A549 (cell line): ENCODE measurements at regions not wholly inside any gene's neighbourhood (a gene's known extent, or its start where the extent isn't known, plus 50 kb on each side); places are given as distances from the start of the nearest gene placed in this dataset.

Experiments used
- ATAC-seq, 2 experiments: fragments of 200-7000 bp in 1 of 2; fragments of >200 bp in 1 of 2; cut with Nextera tagmentation in 1 of 2; cut with Tn5 transposase in 1 of 2; 3 replicates each; pipeline versions ENCODE4 v1.8.0 to v1.9.1; 2018 to 2020; ENCODE audit warnings: mild to moderate bottlenecking in 1 of 2, moderate library complexity in 1 of 2
- CTCF ChIA-PET: fragments of 300-600 bp; sonication (Branson Sonifier 250); formaldehyde crosslinking; extraction: SDS; loops from one replicate; lab custom pipeline; 2021; ENCODE audit warnings: antibody characterized with exemption, inconsistent platforms; lab: Yijun Ruan, JAX
- POLR2A ChIA-PET: fragments of 350-600 bp; formaldehyde crosslinking; extraction: SDS; loops from one replicate; lab custom pipeline; 2021; ENCODE audit warnings: antibody characterized with exemption, inconsistent platforms; lab: Yijun Ruan, JAX
- DNase-seq, 2 experiments: peaks; one replicate each; pipeline versions ENCODE4 v3.0.0 to v3.0.0-alpha.2; 2011 to 2016; ENCODE audit warnings: low read depth in 1 of 2, low spot score in 1 of 2
- FAIRE-seq: peaks from 2 replicates; lab custom pipeline; 2011; peaks lifted over from hg19 to GRCh38; lab: Jason Lieb, UNC
- H3K27ac ChIP-seq, 2 experiments: fragments of >200 bp; sonication (Bioruptor Twin); formaldehyde crosslinking; 3 replicates each; pipeline ENCODE4 v1.5.1; 2016 to 2017
- H3K4me1 ChIP-seq: fragments of >200 bp; sonication (Bioruptor Twin); formaldehyde crosslinking; 3 replicates; pipeline ENCODE4 v1.6.1; 2016
- H3K4me2 ChIP-seq: fragments of >200 bp; sonication (Bioruptor Twin); formaldehyde crosslinking; 3 replicates; pipeline ENCODE4 v1.6.1; 2016
- H3K4me3 ChIP-seq: fragments of >200 bp; sonication (Bioruptor Twin); formaldehyde crosslinking; 3 replicates; pipeline ENCODE4 v1.5.1; 2016
- H3K9me3 ChIP-seq: fragments of >200 bp; sonication (Bioruptor Twin); formaldehyde crosslinking; 3 replicates; pipeline ENCODE4 v1.6.1; 2016
- CEBPB ChIP-seq, 2 experiments: fragments of >200 bp in 1 of 2; sonication (Bioruptor Twin) in 1 of 2; formaldehyde crosslinking in 1 of 2; IDR thresholded peaks; 2 replicates each; pipeline ENCODE4 v1.6.1; 2012 to 2016
- CHD2 ChIP-seq: fragments of 150-350 bp; IDR thresholded peaks from 2 replicates; pipeline ENCODE4 v1.6.1; 2014; ENCODE audit warnings: low read length; ENCODE audit not compliant: partially characterized antibody
- CHD4 ChIP-seq: fragments of 200-600 bp; sonication (generic); IDR thresholded peaks from 2 replicates; pipeline ENCODE4 v1.6.1; 2016; ENCODE audit warnings: antibody characterized with exemption, mild to moderate bottlenecking, borderline replicate concordance
- EHMT2 ChIP-seq: fragments of 200-600 bp; sonication (generic); IDR thresholded peaks from 2 replicates; pipeline ENCODE4 v1.6.1; 2016; ENCODE audit warnings: antibody characterized with exemption, low read depth, mild to moderate bottlenecking, moderate library complexity
- FOXS1 ChIP-seq: fragments of 250-450 bp; sonication (Bioruptor Pico); IDR thresholded peaks from 2 replicates; pipeline ENCODE4 v1.5.0; 2020; ENCODE audit warnings: mild to moderate bottlenecking, moderate library complexity
- GATA3 ChIP-seq: IDR thresholded peaks from 2 replicates; pipeline ENCODE4 v1.6.1; 2012; ENCODE audit warnings: borderline replicate concordance
- HOXB13 ChIP-seq: fragments of 250-450 bp; sonication (Bioruptor Pico); IDR thresholded peaks from 2 replicates; pipeline ENCODE4 v1.5.0; 2020; ENCODE audit warnings: low read depth, mild to moderate bottlenecking, moderate library complexity
- JUNB ChIP-seq: fragments of >200 bp; sonication (Bioruptor Twin); formaldehyde crosslinking; IDR thresholded peaks from 2 replicates; pipeline ENCODE4 v1.6.1; 2016
- KDM1A ChIP-seq: fragments of 200-600 bp; sonication (generic); IDR thresholded peaks from 2 replicates; pipeline ENCODE4 v1.6.1; 2016; ENCODE audit warnings: low read depth, mild to moderate bottlenecking
- KDM5A ChIP-seq: fragments of 200-600 bp; sonication (generic); IDR thresholded peaks from 2 replicates; pipeline ENCODE4 v1.6.1; 2016; ENCODE audit warnings: antibody characterized with exemption, mild to moderate bottlenecking
- MAFK ChIP-seq: fragments of 450-650 bp; IDR thresholded peaks from 2 replicates; pipeline ENCODE4 v1.6.1; 2014; ENCODE audit not compliant: partially characterized antibody
- MAZ ChIP-seq: fragments of 150-350 bp; IDR thresholded peaks from 2 replicates; pipeline ENCODE4 v1.6.1; 2014; ENCODE audit warnings: antibody characterized with exemption, low read depth, low read length, borderline replicate concordance
- MYC ChIP-seq: IDR thresholded peaks from 2 replicates; pipeline ENCODE4 v1.6.1; 2012; ENCODE audit warnings: mild to moderate bottlenecking, inconsistent platforms, low read length, improper control_type of control experiment, borderline replicate concordance
- NFE2L2 ChIP-seq: fragments of 150-350 bp; conservative IDR thresholded peaks from 2 replicates; pipeline ENCODE4 v1.6.1; 2014; ENCODE audit warnings: low read length
- NR3C1 ChIP-seq: fragments of >200 bp; sonication (Bioruptor Twin); formaldehyde crosslinking; IDR thresholded peaks from 3 replicates; pipeline ENCODE4 v1.6.1; 2017
- POLR2A ChIP-seq: IDR thresholded peaks from 2 replicates; pipeline ENCODE4 v1.6.1; 2012; ENCODE audit warnings: mild to moderate bottlenecking, low read length
- RARB ChIP-seq: fragments of 250-450 bp; sonication (Bioruptor Pico); IDR thresholded peaks from 2 replicates; pipeline ENCODE4 v1.8.0; 2021; ENCODE audit warnings: mild to moderate bottlenecking, moderate library complexity
- RCOR1 ChIP-seq: fragments of 150-350 bp; IDR thresholded peaks from 2 replicates; pipeline ENCODE4 v1.6.1; 2014; ENCODE audit warnings: antibody characterized with exemption, low read length, low read depth
- RNF2 ChIP-seq: fragments of 200-600 bp; sonication (generic); IDR thresholded peaks from 2 replicates; pipeline ENCODE4 v1.6.1; 2016; ENCODE audit warnings: low read depth, mild to moderate bottlenecking, antibody characterized with exemption, moderate library complexity, borderline replicate concordance
- USF2 ChIP-seq: fragments of 450-650 bp; IDR thresholded peaks from 2 replicates; pipeline ENCODE4 v1.6.1; 2014; ENCODE audit warnings: antibody characterized with exemption
- ZC3H11A ChIP-seq: fragments of 450-650 bp; IDR thresholded peaks from 2 replicates; pipeline ENCODE4 v1.6.1; 2014; ENCODE audit warnings: antibody characterized with exemption, mild to moderate bottlenecking
- ZSCAN20 ChIP-seq: fragments of 250-450 bp; sonication (Bioruptor Pico); IDR thresholded peaks from 2 replicates; pipeline ENCODE4 v1.8.0; 2022; ENCODE audit warnings: mild to moderate bottlenecking, moderate library complexity
- WGBS: methylation state at CpG from one replicate; pipeline ENCODE4 v1.1.6; 2017; ENCODE audit errors: missing lambda C conversion rate; 5-methylcytosine and 5-hydroxymethylcytosine counted together
- TF ChIP-seq, protein P1 (sequence below): fragments of >200 bp; sonication (Bioruptor Twin); formaldehyde crosslinking; IDR thresholded peaks from 3 replicates; pipeline ENCODE4 v1.5.1; 2016
- TF ChIP-seq, protein P2 (sequence below): fragments of >200 bp; sonication (Bioruptor Twin); formaldehyde crosslinking; IDR thresholded peaks from 2 replicates; pipeline ENCODE4 v1.6.1; 2016
- TF ChIP-seq, protein P3 (sequence below): fragments of 250-450 bp; sonication (Bioruptor Pico); IDR thresholded peaks from 2 replicates; pipeline ENCODE4 v1.5.0; 2021; ENCODE audit warnings: mild to moderate bottlenecking, moderate library complexity, borderline replicate concordance
- TF ChIP-seq, protein P4 (sequence below): IDR thresholded peaks from 2 replicates; pipeline ENCODE4 v1.6.1; 2012

- H3K9me3 ChIP-seq = no peaks in the 10 kb centered on the region
- H3K27ac ChIP-seq = no peak overlapping the region
- ChIA-PET CTCF (no interaction called here), POLR2A (no interaction called here)
- no peaks in the 10 kb centered on the region for H3K4me1 ChIP-seq
- no peak for DNase-seq
- ATAC-seq = no peak
- no peak for FAIRE-seq
- TF ChIP-seq, protein P1, sequence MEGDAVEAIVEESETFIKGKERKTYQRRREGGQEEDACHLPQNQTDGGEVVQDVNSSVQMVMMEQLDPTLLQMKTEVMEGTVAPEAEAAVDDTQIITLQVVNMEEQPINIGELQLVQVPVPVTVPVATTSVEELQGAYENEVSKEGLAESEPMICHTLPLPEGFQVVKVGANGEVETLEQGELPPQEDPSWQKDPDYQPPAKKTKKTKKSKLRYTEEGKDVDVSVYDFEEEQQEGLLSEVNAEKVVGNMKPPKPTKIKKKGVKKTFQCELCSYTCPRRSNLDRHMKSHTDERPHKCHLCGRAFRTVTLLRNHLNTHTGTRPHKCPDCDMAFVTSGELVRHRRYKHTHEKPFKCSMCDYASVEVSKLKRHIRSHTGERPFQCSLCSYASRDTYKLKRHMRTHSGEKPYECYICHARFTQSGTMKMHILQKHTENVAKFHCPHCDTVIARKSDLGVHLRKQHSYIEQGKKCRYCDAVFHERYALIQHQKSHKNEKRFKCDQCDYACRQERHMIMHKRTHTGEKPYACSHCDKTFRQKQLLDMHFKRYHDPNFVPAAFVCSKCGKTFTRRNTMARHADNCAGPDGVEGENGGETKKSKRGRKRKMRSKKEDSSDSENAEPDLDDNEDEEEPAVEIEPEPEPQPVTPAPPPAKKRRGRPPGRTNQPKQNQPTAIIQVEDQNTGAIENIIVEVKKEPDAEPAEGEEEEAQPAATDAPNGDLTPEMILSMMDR = no peak
- TF ChIP-seq EHMT2 (no peak), RCOR1 (no peak), USF2 (no peak), ZSCAN20 (CRISPR knock-in tag) (no peak), RNF2 (no peak), NR3C1 (no peak), GATA3 (no peak), MAFK (no peak)
- TF ChIP-seq, protein P2, sequence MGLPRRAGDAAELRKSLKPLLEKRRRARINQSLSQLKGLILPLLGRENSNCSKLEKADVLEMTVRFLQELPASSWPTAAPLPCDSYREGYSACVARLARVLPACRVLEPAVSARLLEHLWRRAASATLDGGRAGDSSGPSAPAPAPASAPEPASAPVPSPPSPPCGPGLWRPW = no peak
- no peak overlapping the region for H3K4me3 ChIP-seq
- H3K4me2 ChIP-seq = no peak overlapping the region
- 13% methylated on average over 1 of the region's 1 CpG for WGBS
Observed at GRCh38 chr7:9217204-9217603, 783.8 kb downstream of the NXPH1 start.

- H3K4me2 ChIP-seq = no peak overlapping the region
- no peaks in the 10 kb centered on the region for H3K4me1 ChIP-seq
- DNase-seq = no peak
- H3K27ac ChIP-seq = no peak overlapping the region
- H3K4me3 ChIP-seq = no peak overlapping the region
- 36% methylated on average over 4 of the region's 4 CpGs for WGBS
- TF ChIP-seq RCOR1 (no peak), MAZ (no peak), KDM5A (no peak), POLR2A (no peak), CHD2 (no peak)
- ChIA-PET POLR2A (no interaction called here), CTCF (no interaction called here)
- no peaks in the 10 kb centered on the region; the same call in 2 of the 3 replicates for H3K9me3 ChIP-seq
- no peak for ATAC-seq
- no peak for FAIRE-seq
Observed at GRCh38 chr7:9226500-9226899, 793.1 kb downstream of the NXPH1 start.

DNA sequence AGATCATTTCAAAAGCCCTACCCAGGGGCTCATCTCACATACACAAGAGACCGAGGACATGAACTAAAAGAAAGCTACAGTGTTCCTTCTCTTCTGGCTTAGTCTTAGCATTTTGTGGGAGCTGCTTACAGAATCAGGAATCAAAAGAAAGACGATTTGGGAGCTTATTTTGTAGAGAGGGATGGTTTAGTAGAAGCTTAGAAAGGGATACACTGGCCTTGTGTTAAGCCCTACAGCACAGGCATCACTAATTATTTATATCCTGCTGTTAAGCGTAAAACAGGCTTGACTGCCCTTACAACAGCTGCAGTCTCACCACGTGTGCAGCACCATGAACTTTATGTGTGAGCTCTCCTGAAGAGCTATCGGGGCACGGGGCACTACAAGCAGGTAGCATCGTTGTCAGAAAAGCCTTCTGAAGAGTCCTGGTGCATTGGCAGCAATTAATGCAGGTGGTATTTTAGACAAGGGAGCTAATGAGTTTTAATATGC, 798.3 kb downstream of the NXPH1 start:
- ATAC-seq (no peak), FAIRE-seq (no peak), DNase-seq (no peak)
- peaks cover under 1% of the 10 kb centered on the region; the same call in 1 of the 3 replicates for H3K9me3 ChIP-seq
- no peak overlapping the region for H3K4me3 ChIP-seq
- POLR2A ChIA-PET = no interaction called here
- TF ChIP-seq MYC = no peak
- TF ChIP-seq EHMT2 = no peak
- TF ChIP-seq CEBPB (IDR thresholded peaks at IDR 0.05) = no peak
- TF ChIP-seq KDM1A = no peak
- TF ChIP-seq HOXB13 = no peak
- TF ChIP-seq CHD4 = no peak
- TF ChIP-seq, protein P3, sequence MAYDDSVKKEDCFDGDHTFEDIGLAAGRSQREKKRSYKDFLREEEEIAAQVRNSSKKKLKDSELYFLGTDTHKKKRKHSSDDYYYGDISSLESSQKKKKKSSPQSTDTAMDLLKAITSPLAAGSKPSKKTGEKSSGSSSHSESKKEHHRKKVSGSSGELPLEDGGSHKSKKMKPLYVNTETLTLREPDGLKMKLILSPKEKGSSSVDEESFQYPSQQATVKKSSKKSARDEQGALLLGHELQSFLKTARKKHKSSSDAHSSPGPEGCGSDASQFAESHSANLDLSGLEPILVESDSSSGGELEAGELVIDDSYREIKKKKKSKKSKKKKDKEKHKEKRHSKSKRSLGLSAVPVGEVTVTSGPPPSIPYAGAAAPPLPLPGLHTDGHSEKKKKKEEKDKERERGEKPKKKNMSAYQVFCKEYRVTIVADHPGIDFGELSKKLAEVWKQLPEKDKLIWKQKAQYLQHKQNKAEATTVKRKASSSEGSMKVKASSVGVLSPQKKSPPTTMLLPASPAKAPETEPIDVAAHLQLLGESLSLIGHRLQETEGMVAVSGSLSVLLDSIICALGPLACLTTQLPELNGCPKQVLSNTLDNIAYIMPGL (CRISPR knock-in tag) = no peak
- no peak for TF ChIP-seq JUNB
- TF ChIP-seq NFE2L2 = no peak
- no peak for TF ChIP-seq MAZ
- TF ChIP-seq KDM5A = no peak
- no peak for TF ChIP-seq RARB
- TF ChIP-seq, protein P4, sequence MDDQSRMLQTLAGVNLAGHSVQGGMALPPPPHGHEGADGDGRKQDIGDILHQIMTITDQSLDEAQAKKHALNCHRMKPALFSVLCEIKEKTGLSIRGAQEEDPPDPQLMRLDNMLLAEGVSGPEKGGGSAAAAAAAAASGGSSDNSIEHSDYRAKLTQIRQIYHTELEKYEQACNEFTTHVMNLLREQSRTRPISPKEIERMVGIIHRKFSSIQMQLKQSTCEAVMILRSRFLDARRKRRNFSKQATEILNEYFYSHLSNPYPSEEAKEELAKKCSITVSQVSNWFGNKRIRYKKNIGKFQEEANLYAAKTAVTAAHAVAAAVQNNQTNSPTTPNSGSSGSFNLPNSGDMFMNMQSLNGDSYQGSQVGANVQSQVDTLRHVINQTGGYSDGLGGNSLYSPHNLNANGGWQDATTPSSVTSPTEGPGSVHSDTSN = no peak
- no peak for TF ChIP-seq FOXS1 (CRISPR knock-in tag)
- TF ChIP-seq ZC3H11A = no peak
- no peak overlapping the region for H3K27ac ChIP-seq
- CTCF ChIA-PET = no interaction called here
- 3% methylated on average over 7 of the region's 7 CpGs for WGBS
- no peak overlapping the region for H3K4me2 ChIP-seq
- no peaks in the 10 kb centered on the region for H3K4me1 ChIP-seq
